HFF-Myc (cell line): ENCODE measurements at regions not wholly inside any gene's neighbourhood (a gene's known extent, or its start where the extent isn't known, plus 50 kb on each side); places are given as distances from the start of the nearest gene placed in this dataset.

Experiments used
- DNase-seq: peaks from one replicate; pipeline ENCODE4 v3.0.0-alpha.2; 2011; ENCODE audit warnings: low read depth; ENCODE audit errors: extremely low read depth
- H3K4me3 ChIP-seq: replicated peaks from 2 replicates; pipeline ENCODE4 v1.5.1; 2011; ENCODE audit warnings: low read depth, mild to moderate bottlenecking, control low read depth, low read length
- TF ChIP-seq, protein P1 (sequence below): IDR thresholded peaks from 2 replicates; pipeline ENCODE4 v1.5.1; 2012; ENCODE audit warnings: mild to moderate bottlenecking, low read depth, low read length, control low read depth; ENCODE audit errors: missing control alignments

GRCh38 chr14:53766601-53767000 is 190.0 kb downstream of the BMP4 start:
- no peak for DNase-seq
- no peak overlapping the region for H3K4me3 ChIP-seq
- TF ChIP-seq, protein P1, sequence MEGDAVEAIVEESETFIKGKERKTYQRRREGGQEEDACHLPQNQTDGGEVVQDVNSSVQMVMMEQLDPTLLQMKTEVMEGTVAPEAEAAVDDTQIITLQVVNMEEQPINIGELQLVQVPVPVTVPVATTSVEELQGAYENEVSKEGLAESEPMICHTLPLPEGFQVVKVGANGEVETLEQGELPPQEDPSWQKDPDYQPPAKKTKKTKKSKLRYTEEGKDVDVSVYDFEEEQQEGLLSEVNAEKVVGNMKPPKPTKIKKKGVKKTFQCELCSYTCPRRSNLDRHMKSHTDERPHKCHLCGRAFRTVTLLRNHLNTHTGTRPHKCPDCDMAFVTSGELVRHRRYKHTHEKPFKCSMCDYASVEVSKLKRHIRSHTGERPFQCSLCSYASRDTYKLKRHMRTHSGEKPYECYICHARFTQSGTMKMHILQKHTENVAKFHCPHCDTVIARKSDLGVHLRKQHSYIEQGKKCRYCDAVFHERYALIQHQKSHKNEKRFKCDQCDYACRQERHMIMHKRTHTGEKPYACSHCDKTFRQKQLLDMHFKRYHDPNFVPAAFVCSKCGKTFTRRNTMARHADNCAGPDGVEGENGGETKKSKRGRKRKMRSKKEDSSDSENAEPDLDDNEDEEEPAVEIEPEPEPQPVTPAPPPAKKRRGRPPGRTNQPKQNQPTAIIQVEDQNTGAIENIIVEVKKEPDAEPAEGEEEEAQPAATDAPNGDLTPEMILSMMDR = no peak

GRCh38 chr14:53766106-53766505 is 190.5 kb downstream of the BMP4 start:
- TF ChIP-seq, protein P1 = no peak
- no peak overlapping the region for H3K4me3 ChIP-seq
- no peak for DNase-seq

DNA sequence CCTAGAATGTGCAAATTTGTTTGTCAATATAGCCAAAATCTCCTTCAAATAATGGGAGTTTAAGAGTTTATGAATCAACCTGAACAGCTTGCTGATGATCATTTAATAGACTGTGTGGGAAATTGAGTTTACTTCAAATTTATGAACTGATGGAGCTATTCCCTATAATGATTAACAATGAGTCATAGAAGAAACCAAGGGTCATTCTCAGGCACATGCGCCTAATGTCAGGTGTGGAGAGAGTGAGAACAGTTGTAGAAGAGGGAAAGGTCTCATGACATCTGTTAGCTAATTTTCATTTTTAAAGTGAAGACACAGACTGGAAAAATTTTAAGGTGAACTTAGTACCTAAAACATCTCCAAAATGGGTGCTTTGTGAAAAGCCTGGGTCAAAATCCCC is 191.8 kb downstream of the BMP4 start:
- no peak overlapping the region for H3K4me3 ChIP-seq
- TF ChIP-seq, protein P1 = no peak
- no peak for DNase-seq

- no peak overlapping the region for H3K4me3 ChIP-seq
- TF ChIP-seq, protein P1 = no peak
- DNase-seq = no peak
Measured at GRCh38 chr14:53758141-53758540, 198.5 kb downstream of the BMP4 start.

DNA sequence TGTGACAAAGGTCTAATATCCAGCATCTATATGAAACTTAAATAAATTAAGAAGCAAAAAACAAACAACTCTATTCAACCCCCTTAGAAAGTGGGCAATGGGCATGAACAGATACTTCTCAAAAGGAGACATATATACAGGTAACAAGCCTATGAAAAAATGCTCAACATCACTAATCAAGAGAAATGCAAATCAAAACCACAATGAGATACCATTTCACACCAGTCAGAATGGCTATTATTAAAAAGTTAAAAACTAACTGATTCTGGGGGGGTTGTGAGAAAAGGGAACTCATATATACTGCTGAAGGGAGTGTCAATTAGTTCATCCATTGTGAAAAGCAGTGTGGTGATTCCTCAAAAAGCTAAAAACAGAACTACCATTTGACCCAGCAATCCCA is 198.9 kb downstream of the BMP4 start:
- TF ChIP-seq, protein P1 = no peak
- no peak for DNase-seq
- H3K4me3 ChIP-seq = no peak overlapping the region

- DNase-seq = no peak
- TF ChIP-seq, protein P1 = no peak
- H3K4me3 ChIP-seq = no peak overlapping the region
Measured at GRCh38 chr14:53751650-53752049, 205.0 kb downstream of the BMP4 start.

GRCh38 chr14:53748691-53749090 is 207.9 kb downstream of the BMP4 start:
- no peak for DNase-seq
- TF ChIP-seq, protein P1 = no peak
- no peak overlapping the region for H3K4me3 ChIP-seq
